ENCODE measurements at regions not wholly inside any gene's neighbourhood (a gene's known extent, or its start where the extent isn't known, plus 50 kb on each side); places are given as distances from the start of the nearest gene placed in this dataset.

GRCh38 chr4:176883108-176883550 is 90.4 kb upstream of the VEGFC start:
- FAIRE-seq (no peak), DNase-seq (ENCODE audit: insufficient read length, low spot score) (no peak)
- TF ChIP-seq, protein P1, sequence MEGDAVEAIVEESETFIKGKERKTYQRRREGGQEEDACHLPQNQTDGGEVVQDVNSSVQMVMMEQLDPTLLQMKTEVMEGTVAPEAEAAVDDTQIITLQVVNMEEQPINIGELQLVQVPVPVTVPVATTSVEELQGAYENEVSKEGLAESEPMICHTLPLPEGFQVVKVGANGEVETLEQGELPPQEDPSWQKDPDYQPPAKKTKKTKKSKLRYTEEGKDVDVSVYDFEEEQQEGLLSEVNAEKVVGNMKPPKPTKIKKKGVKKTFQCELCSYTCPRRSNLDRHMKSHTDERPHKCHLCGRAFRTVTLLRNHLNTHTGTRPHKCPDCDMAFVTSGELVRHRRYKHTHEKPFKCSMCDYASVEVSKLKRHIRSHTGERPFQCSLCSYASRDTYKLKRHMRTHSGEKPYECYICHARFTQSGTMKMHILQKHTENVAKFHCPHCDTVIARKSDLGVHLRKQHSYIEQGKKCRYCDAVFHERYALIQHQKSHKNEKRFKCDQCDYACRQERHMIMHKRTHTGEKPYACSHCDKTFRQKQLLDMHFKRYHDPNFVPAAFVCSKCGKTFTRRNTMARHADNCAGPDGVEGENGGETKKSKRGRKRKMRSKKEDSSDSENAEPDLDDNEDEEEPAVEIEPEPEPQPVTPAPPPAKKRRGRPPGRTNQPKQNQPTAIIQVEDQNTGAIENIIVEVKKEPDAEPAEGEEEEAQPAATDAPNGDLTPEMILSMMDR (IDR thresholded peaks at IDR 0.05; ENCODE audit: insufficient read depth, missing control alignments): no peak

GRCh38 chr4:176883681-176884418 is 91.1 kb upstream of the VEGFC start:
- DNase-seq (ENCODE audit: insufficient read length, low spot score) (no peak), FAIRE-seq (no peak)
- TF ChIP-seq, protein P1 (IDR thresholded peaks at IDR 0.05; ENCODE audit: insufficient read depth, missing control alignments): no peak

GRCh38 chr4:176885224-176885623 is 92.5 kb upstream of the VEGFC start:
- TF ChIP-seq, protein P1 (IDR thresholded peaks at IDR 0.05; ENCODE audit: insufficient read depth, missing control alignments): no peak
- no peak for FAIRE-seq
- no peak for DNase-seq (ENCODE audit: insufficient read length, low spot score)

- DNase-seq (ENCODE audit: insufficient read length, low spot score) (no peak), FAIRE-seq (no peak)
- TF ChIP-seq, protein P1 (IDR thresholded peaks at IDR 0.05; ENCODE audit: insufficient read depth, missing control alignments): no peak
These were observed 93.4 kb upstream of the VEGFC start for GRCh38 chr4:176886135-176886534.

GRCh38 chr4:176889776-176890175 is 97.1 kb upstream of the VEGFC start:
- no peak for DNase-seq (ENCODE audit: insufficient read length, low spot score)
- TF ChIP-seq, protein P1 (IDR thresholded peaks at IDR 0.05; ENCODE audit: insufficient read depth, missing control alignments): no peak
- no peak for FAIRE-seq

- FAIRE-seq: no peak
- TF ChIP-seq, protein P1 (IDR thresholded peaks at IDR 0.05; ENCODE audit: insufficient read depth, missing control alignments): no peak
- DNase-seq (ENCODE audit: insufficient read length, low spot score): no peak
These were observed 101.8 kb upstream of the VEGFC start for GRCh38 chr4:176894498-176894897.

GRCh38 chr4:176896211-176896610 is 103.5 kb upstream of the VEGFC start:
- no peak for DNase-seq (ENCODE audit: insufficient read length, low spot score)
- TF ChIP-seq, protein P1 (IDR thresholded peaks at IDR 0.05; ENCODE audit: insufficient read depth, missing control alignments): no peak
- FAIRE-seq: no peak
